Stomach (tissue), 4 donors: ENCODE measurements at regions not wholly inside any gene's neighbourhood (a gene's known extent, or its start where the extent isn't known, plus 50 kb on each side); places are given as distances from the start of the nearest gene placed in this dataset.

ENCODE experiments used
- CTCF ChIP-seq, 7 experiments: fragments of 450-650 bp in 4 of 7; fragments of 200-600 bp in 3 of 7; sonication (generic) in 3 of 7; IDR thresholded peaks; one replicate each; pipeline ENCODE4 v1.5.1; 2016 to 2019; ENCODE audit warnings: antibody characterized with exemption in 7 of 7, control low read depth in 2 of 7, mild to moderate bottlenecking in 1 of 7
- POLR2A ChIP-seq, 4 donors: fragments of 450-650 bp; IDR thresholded peaks; one replicate each; pipeline ENCODE4 v1.6.1; 2016; ENCODE audit warnings: antibody characterized with exemption in 4 of 4, control low read depth in 2 of 4, mild to moderate bottlenecking in 1 of 4, moderate library complexity in 1 of 4
- POLR2AphosphoS5 ChIP-seq, 3 donors: sonication (generic); formaldehyde crosslinking; IDR thresholded peaks; one replicate each; pipeline ENCODE4 v1.6.1; 2016; ENCODE audit warnings: antibody characterized with exemption in 3 of 3

GRCh38 chr5:91906494-91906893 lies 523.4 kb upstream of the ARRDC3 start:
- TF ChIP-seq CTCF (IDR thresholded peaks at IDR 0.05) (no peak), POLR2AphosphoS5 (IDR thresholded peaks at IDR 0.05) (no peak), POLR2A (IDR thresholded peaks at IDR 0.05) (no peak)
